GM21390 (cell line): ENCODE measurements at regions not wholly inside any gene's neighbourhood (a gene's known extent, or its start where the extent isn't known, plus 50 kb on each side); places are given as distances from the start of the nearest gene placed in this dataset.
"Not testable (repeated sequence)": the region's sequence is repeated elsewhere in the genome, so short reads cannot be mapped to it uniquely, and the experiment has no call there.

ENCODE experiments used
- ATAC-seq: cut with Tn5 transposase; IDR thresholded peaks from one replicate; pipeline ENCODE4 v1.9.1; 2021; ENCODE audit not compliant: unreplicated experiment

DNA sequence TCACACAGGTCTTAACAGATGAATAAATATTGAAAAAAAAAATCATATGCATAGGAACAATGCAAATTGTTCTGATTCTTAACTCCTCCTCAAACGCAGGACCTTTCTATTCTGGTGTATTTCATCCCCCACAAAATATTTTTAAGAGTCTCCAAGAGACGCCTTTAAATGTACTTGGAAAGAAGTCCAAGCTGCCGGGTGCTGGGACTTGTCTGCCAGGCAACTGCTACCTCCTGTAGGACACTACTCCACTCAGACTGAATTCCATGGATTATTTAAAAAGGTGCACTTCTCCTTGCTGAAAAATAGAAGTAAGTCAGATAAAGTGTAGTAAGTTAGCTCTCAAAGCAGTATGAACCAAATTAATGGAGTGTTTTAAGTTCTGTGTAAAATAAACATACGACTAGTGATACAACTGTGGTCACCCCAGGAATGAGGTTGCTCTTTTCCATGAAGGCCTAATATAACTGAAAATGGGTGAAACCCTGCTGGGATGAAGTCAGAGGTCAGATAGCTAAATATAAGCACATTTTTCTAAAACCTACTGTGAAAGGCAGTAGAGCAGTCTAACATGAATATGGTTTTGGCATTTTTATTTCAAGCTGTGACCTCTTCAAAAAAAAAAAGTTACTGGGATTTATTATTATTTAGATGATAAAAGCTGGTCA lies 189.2 kb upstream of the PBX1 start:
- ATAC-seq: no peak

DNA sequence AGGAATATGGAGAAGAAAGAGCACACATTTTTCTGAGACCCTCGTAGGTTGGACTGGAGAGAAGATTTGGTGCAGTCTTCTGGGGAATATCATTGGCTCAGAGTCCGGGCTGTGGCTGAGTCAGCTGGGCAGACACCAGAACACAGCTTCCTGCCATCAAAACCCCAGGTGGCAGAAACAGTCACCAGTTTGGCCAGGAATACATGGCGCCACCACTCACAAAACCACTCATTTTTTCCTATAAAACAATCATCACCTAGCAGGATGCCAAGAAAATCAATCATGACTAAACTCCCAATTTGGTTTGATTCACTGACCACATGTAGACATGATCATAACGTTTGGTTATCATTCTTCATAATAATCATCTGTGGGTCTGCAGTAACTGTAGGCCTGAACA lies 178.1 kb upstream of the PBX1 start:
- no peak for ATAC-seq

DNA sequence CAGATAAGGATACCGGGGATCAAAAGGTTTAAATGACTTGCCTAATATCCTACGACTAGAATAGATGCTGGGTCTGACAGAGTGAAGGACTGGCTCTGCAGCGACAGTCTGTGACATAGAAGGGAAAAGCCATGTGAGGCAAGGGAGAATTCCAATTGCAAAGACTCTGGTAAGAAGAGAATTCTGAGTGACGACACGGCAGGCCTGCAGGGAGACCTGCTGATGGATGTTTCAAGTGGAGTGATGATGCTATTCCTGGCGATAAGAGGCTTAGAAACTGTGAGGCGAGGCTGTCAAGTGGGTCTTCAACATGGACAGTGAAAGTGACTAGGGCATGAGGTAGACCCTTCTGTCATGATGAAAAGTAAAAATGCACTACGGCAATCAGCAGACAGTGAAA lies 176.6 kb upstream of the PBX1 start:
- ATAC-seq: no peak

- no peak for ATAC-seq
Measured at GRCh38 chr1:164384262-164384661, 174.7 kb upstream of the PBX1 start.

DNA sequence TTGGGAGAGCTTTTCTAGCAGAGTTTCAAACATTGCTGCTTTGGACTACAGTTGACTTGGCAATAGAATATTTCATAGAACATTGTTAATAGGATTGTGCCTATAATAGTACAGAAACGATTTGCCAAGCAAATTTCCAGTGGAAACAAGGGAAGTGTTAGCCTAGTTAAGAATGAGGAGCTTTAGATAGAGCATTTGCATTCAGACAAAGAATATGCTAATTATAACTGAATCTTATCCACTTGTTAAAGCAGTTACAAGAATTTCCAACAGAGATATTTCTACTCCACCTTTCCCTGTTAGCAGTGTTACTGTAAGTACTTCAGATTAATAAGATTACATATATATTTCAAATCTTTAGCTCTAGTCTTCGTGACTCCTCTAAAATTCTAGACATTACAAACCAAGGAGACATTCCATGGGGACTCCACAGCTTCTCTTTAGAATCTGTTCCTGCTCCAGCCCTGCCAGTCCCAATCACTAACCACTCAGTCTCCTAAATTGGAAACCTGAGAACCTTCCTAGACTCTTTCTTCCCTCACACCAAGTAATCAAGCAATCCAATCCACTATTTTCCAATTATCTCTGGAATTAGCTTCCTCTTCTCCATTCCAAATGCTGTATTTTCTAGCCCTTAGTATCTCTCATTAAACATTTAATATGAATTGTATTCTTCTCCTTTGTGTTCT lies 141.8 kb upstream of the PBX1 start:
- ATAC-seq: no peak

DNA sequence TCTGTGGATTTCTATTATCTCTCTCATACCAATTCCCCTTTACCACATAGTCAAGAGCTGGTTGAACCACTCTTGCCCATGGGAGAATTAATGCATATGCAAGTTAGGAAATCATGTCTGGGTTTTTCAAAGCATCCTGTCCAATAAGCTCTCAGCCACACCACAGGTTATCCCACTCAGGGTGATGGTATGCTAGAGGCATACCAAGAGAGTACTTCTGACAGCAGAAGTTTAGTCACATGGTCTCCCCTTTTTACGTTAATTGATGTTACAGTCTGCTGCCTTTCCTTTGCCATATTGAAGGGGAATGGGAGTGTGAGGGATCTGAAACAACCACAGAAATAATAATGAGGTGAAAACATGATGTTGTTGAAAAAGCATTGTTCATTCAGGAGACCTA lies 135.8 kb upstream of the PBX1 start:
- ATAC-seq: no peak

DNA sequence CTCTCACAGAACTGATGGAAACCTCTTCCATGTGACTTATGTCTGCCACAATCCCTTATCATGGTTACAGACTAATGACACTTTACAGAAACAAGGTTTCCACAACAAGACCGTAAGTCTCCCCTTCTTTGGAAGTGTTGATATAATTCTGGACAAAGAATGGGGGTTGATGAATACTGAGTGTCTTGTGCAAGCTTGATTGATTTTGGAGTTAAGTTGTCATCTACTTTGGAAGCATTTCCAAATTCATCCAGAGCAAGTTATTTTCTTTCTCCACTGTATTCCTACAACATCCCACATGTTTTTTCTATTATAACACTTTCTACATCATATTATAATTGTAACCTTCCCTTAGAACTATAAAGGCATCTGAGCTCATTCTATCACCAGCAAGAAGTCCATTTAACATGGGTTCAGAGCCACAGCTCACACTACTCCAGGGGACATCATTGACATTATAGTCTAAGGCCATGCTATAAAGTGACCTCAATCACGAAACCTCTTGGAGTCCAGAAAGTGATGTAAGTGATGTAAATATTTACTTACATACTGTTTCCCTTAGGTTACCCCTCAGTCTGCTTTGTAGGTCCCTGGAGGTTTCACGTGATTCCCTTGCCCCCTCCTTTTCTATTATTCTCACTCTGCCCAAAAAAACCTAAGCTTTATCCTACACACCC lies 125.7 kb upstream of the PBX1 start:
- ATAC-seq: no peak

GRCh38 chr1:164433818-164434170 lies 125.2 kb upstream of the PBX1 start:
- ATAC-seq: no peak

DNA sequence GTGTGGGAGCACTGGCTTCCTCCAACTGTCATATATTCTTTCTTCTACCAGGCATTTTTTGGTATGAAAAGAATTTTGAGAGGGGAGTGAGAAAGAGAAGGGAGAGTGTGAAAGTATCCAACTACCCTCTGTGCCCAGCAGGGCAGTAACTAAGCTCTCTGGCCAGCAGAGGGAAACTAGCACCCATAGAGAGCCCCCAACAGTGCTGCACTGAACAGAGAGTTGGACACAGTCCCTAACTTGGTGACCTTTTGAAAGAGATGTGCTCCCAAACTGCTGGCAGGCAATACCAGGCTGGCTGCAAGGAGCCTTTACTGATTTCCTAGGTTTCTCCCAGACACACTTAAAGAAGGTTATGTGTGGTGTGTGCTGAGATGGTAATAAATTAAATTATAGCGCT lies 118.8 kb upstream of the PBX1 start:
- ATAC-seq: no peak

DNA sequence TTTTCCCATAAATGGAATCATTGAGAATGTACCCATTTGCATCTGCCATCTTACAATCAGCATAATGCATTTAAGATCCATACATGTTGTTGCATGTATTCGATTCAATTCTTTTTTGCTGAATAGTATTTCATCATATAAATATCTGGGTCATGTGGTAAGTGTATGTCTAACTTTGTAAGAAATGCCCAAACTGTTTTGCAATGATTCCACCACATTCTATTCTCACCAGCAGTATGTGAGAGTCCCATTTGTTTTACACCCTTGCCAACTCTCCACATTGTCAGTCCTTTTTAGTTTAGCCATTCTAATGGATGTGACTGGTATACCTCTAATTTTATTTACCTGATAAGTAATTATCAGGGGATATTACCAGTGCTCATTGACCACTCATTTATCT lies 115.8 kb upstream of the PBX1 start:
- ATAC-seq: no peak

- ATAC-seq: no peak
Measured at GRCh38 chr1:164443836-164444235, 115.1 kb upstream of the PBX1 start.

GRCh38 chr1:164446020-164446419 lies 113.0 kb upstream of the PBX1 start:
- no peak for ATAC-seq

- no peak for ATAC-seq
Measured at GRCh38 chr1:164452549-164452948, 106.4 kb upstream of the PBX1 start.

DNA sequence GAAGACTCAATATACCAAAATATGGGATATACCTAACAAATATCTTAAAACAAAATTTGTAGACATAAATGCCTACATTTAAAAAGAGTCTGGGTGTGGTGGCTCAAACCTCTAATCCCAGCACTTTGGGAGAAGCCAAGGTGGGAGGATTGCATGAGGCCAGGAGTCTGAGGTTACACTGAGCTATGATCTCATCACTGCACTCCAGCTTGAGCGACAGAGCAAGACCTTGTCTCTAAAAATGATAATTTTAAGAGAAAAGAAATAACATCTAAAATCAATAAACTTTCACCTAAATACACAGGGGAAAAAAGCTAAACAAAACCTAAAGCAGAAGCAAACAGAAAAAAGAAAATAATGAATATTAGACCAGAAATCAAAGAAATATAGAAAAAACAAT lies 102.7 kb upstream of the PBX1 start:
- no peak for ATAC-seq

- ATAC-seq: not testable (repeated sequence)
Measured at GRCh38 chr1:164459176-164459575, 99.8 kb upstream of the PBX1 start.

DNA sequence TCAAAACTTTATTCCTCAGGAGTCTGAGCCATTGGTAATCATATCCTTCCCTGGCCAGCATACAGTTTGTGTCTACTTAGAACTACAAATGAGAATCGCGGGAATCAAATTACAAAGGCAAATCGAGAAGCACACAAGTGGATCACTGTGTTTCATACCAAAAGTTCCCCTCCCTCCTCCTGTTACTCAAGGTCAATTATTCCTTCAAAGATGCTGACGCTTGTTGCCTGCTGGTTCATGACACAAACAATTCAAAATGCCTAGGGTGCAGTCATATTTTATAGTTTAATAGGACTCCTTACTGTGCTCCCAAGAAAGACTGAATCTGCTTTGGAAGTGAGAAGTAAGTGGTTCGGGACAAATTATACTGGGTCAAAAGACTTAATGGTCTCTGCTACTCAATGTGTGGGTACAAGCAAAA lies 93.0 kb upstream of the PBX1 start:
- no peak for ATAC-seq

GRCh38 chr1:164466429-164466828 lies 92.6 kb upstream of the PBX1 start:
- ATAC-seq: no peak

GRCh38 chr1:164470996-164471395 lies 88.0 kb upstream of the PBX1 start:
- no peak for ATAC-seq

DNA sequence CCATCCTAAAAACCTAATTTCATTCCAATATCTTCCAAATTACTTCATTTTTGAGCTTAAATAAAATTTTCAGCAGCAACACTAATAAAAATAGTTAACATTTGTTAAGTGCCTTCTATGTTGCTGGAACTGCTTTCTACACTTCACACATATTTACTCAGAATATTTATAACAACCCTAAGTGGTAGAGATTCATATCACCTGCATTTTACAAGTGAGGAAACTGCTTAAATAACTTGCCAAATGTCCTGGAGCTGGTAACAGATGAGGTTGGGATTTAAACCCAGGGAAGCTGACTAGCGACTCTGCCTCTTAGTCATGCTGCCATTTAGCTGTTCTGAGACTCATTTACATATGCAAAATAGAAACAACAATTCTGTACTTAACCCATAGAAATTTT lies 86.1 kb upstream of the PBX1 start:
- ATAC-seq: no peak

DNA sequence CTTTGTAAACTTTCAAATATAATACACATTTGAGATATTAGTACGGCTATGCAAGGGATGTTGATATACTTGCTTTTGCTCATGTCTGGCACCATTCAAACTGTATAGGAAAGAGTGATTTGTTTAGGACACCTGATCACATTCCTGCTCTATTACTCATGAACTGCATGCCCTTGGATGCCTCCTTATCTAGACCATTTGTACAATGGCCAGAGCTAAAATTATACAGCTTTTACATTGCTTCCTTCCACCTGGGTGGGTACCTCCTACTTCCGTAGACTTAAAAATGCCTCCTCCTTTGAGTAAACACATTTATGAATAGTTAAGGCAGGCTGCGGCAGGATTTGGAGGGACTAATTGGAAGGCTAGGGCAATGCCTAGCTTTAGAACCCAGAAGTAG lies 85.4 kb upstream of the PBX1 start:
- ATAC-seq: no peak

GRCh38 chr1:164475834-164476233 lies 83.2 kb upstream of the PBX1 start:
- no peak for ATAC-seq

- no peak for ATAC-seq
Measured at GRCh38 chr1:164477343-164477742, 81.6 kb upstream of the PBX1 start.
